ENCODE measurements at regions not wholly inside any gene's neighbourhood (a gene's known extent, or its start where the extent isn't known, plus 50 kb on each side); places are given as distances from the start of the nearest gene placed in this dataset.
"Not testable (repeated sequence)": the region's sequence is repeated elsewhere in the genome, so short reads cannot be mapped to it uniquely, and the experiment has no call there.

DNA sequence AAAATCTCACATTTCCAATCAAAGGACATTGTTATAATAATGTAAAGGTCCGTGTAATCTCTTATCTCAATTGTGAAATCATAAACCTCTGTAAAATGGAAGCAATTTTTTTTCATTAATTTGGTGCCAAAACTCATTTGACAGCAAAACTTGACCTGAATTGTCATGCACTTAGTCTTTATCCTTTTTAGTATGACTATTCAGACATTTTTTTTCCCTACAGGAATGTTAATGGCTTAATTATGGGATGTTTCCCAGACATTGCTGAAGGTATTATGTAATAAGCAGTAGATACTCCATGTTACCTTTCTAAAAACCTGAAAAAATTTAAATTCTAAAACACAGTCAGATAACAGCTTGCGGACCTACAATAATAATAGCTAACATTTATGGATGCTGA lies 228.9 kb downstream of the LHFPL1 start:
- Mint-ChIP-seq H3K27ac (ENCODE audit: unreplicated experiment) (no peak overlapping the region), H3K36me3 (ENCODE audit: unreplicated experiment) (no peaks in the 10 kb centered on the region), H3K4me1 (ENCODE audit: unreplicated experiment) (no peaks in the 10 kb centered on the region), H3K27me3 (ENCODE audit: unreplicated experiment) (no peaks in the 10 kb centered on the region), H3K4me3 (ENCODE audit: unreplicated experiment) (no peak overlapping the region), H3K9me3 (ENCODE audit: unreplicated experiment) (peaks cover 5% of the 10 kb centered on the region)
- no peak for DNase-seq (ENCODE audit: extremely low spot score, unreplicated experiment)
- TF ChIP-seq, protein P1, sequence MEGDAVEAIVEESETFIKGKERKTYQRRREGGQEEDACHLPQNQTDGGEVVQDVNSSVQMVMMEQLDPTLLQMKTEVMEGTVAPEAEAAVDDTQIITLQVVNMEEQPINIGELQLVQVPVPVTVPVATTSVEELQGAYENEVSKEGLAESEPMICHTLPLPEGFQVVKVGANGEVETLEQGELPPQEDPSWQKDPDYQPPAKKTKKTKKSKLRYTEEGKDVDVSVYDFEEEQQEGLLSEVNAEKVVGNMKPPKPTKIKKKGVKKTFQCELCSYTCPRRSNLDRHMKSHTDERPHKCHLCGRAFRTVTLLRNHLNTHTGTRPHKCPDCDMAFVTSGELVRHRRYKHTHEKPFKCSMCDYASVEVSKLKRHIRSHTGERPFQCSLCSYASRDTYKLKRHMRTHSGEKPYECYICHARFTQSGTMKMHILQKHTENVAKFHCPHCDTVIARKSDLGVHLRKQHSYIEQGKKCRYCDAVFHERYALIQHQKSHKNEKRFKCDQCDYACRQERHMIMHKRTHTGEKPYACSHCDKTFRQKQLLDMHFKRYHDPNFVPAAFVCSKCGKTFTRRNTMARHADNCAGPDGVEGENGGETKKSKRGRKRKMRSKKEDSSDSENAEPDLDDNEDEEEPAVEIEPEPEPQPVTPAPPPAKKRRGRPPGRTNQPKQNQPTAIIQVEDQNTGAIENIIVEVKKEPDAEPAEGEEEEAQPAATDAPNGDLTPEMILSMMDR (IDR thresholded peaks at IDR 0.05), result no peak

DNA sequence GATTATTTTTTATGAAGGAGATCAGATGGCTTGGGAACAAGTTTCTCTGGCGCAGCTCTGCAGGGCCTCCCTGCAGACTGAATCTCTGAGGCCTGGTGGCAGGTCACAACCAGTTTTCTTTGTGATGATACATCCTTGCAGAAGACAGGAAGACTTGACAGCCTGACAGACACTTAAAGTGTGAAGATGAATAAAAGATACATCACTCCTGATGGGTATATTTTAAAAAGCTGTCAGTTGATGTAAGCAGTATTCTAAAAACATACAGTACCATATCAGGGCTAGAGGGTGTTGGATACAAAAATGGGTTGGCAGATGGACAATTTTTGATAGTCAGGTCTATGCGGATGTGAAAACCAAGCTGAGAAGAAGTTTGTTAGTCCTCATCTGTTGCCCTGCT lies 239.5 kb downstream of the LHFPL1 start:
- H3K9me3 Mint-ChIP-seq (ENCODE audit: unreplicated experiment), result peaks cover 5% of the 10 kb centered on the region
- no peak overlapping the region for H3K27ac Mint-ChIP-seq (ENCODE audit: unreplicated experiment)
- no peak for DNase-seq (ENCODE audit: extremely low spot score, unreplicated experiment)
- H3K4me1 Mint-ChIP-seq (ENCODE audit: unreplicated experiment), result no peaks in the 10 kb centered on the region
- H3K36me3 Mint-ChIP-seq (ENCODE audit: unreplicated experiment), result no peaks in the 10 kb centered on the region
- no peaks in the 10 kb centered on the region for H3K27me3 Mint-ChIP-seq (ENCODE audit: unreplicated experiment)
- TF ChIP-seq, protein P1 (IDR thresholded peaks at IDR 0.05), result no peak
- H3K4me3 Mint-ChIP-seq (ENCODE audit: unreplicated experiment), result no peak overlapping the region

DNA sequence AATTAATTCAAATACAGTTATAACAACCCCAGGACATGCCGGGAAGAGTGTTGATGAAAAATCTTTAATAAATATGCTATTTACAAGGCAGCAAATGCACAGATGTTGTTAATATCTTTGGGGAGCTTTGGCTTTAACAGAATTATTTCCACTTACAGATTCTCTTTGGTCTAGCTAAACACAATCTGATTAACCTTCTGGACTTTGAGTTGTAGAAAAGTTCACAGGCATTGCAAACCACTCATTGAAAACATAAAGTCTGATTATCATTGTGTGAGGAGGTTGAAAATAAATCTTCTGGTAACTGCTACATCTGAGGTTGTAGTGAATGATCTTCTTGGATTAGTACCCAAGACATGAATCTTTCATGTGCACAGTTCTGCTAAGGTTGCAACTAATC lies 255.6 kb downstream of the LHFPL1 start:
- Mint-ChIP-seq H3K27me3 (ENCODE audit: unreplicated experiment) (no peaks in the 10 kb centered on the region), H3K9me3 (ENCODE audit: unreplicated experiment) (peaks cover 4% of the 10 kb centered on the region), H3K36me3 (ENCODE audit: unreplicated experiment) (no peaks in the 10 kb centered on the region), H3K27ac (ENCODE audit: unreplicated experiment) (no peak overlapping the region), H3K4me1 (ENCODE audit: unreplicated experiment) (no peaks in the 10 kb centered on the region), H3K4me3 (ENCODE audit: unreplicated experiment) (no peak overlapping the region)
- DNase-seq (ENCODE audit: extremely low spot score, unreplicated experiment), result no peak
- TF ChIP-seq, protein P1 (IDR thresholded peaks at IDR 0.05), result no peak

DNA sequence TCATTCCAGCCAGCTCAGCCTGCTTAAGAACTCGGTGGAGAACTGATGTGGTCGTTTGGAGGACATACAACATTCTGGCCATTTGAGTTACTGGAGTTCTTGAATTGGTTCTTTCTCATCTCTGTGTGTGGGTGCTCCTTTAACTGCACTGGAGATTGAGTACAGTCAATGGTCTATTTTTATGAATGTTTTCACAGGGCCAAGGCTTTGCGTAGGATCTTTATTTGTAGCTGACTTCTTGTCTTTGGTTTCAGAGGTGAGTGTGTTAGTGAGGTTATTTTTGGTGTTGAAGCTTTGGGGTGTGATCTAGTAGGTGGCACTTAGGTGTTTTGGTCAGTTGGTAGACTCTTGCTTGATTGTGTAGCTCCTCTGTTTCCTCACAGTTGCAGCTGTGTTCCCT lies 288.4 kb downstream of the LHFPL1 start:
- Mint-ChIP-seq H3K4me3 (ENCODE audit: unreplicated experiment) (no peak overlapping the region), H3K4me1 (ENCODE audit: unreplicated experiment) (no peaks in the 10 kb centered on the region)
- TF ChIP-seq, protein P1 (IDR thresholded peaks at IDR 0.05), result no peak

DNA sequence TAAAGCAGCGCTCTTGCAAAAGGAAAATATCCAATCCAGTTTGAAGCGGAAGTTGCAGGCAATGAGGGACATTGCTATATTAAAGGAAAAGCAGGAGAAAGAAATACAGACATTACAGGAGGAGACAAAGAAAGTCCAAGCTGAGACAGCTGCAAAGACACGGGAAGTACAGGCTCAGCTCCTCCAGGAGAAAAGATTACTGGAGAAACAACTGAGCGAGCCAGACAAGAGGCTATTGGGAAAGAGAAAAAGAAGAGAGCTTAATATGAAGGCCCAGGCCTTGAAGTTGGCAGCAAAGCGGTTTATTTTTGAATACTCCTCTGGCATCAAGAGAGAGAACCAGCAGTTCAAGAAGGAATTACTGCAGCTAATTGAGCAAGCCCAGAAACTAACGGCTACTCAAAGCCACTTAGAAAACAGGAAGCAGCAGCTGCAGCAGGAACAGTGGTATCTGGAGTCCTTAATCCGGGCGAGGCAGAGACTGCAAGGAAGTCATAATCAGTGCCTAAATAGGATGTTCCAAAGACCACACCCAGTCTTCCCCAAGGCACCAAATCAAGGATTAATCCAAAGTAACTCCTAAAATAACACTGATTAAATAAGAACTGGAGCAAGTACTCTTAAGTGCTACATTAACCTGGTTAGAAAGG lies 298.0 kb downstream of the LHFPL1 start:
- not testable (repeated sequence) for DNase-seq (ENCODE audit: extremely low spot score, unreplicated experiment); H3K4me1 Mint-ChIP-seq (ENCODE audit: unreplicated experiment); H3K36me3 Mint-ChIP-seq (ENCODE audit: unreplicated experiment); H3K4me3 Mint-ChIP-seq (ENCODE audit: unreplicated experiment); H3K27ac Mint-ChIP-seq (ENCODE audit: unreplicated experiment); H3K27me3 Mint-ChIP-seq (ENCODE audit: unreplicated experiment); H3K9me3 Mint-ChIP-seq (ENCODE audit: unreplicated experiment)

More for the DNA sequence above, 288.4 kb downstream of the LHFPL1 start:
- peaks cover 6% of the 10 kb centered on the region for H3K9me3 Mint-ChIP-seq (ENCODE audit: unreplicated experiment)
- no peaks in the 10 kb centered on the region for H3K36me3 Mint-ChIP-seq (ENCODE audit: unreplicated experiment)
- no peaks in the 10 kb centered on the region for H3K27me3 Mint-ChIP-seq (ENCODE audit: unreplicated experiment)
- DNase-seq (ENCODE audit: extremely low spot score, unreplicated experiment), result no peak
- no peak overlapping the region for H3K27ac Mint-ChIP-seq (ENCODE audit: unreplicated experiment)
